ENCODE measurements at regions not wholly inside any gene's neighbourhood (a gene's known extent, or its start where the extent isn't known, plus 50 kb on each side); places are given as distances from the start of the nearest gene placed in this dataset.

DNA sequence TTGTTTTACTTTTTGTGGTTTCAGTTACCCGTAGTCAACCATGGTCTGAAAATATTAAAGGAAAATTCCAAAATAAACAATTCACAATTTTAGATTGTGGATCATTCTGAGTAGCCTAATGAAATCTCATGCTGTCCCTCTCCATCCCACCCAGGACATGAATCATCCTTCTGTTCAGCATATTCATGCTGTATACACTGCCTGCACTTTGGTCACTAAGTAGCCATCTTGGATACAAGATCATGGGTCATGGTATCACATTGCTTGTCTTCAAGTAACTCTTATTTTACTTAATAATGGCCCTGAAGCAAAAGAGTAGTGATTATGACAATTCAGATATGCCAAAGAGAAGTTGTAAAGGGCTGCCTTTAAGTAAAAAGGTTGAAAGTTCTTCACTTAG, 536.5 kb upstream of the ACO1 start:
- Histone ChIP-seq H3K4me3 (ENCODE audit: low read depth in 2 of 2, low read length in 2 of 2) (no peak overlapping the region), H3K36me3 (ENCODE audit: control insufficient read depth, insufficient read depth, low read length) (no peaks in the 10 kb centered on the region), H3K4me1 (ENCODE audit: control insufficient read depth, insufficient read depth, low read length) (no peaks in the 10 kb centered on the region), H3K27ac (ENCODE audit: low read length) (no peak overlapping the region), H3K27me3 (ENCODE audit: control insufficient read depth, insufficient read depth, low read length) (no peaks in the 10 kb centered on the region), H3K9me3 (ENCODE audit: control insufficient read depth, insufficient read depth, low read depth, low read length) (peaks cover 14% of the 10 kb centered on the region; the same call in 1 of the 2 replicates)
- ATAC-seq (no peak), DNase-seq (ENCODE audit: low read depth, low spot score) (no peak)
- ChIA-PET POLR2A (no interaction called here), CTCF (no interaction called here)
- in situ Hi-C loops (cut with HindIII; ENCODE audit: low pct_unique_long_range_greater_than_20kb, low sequenced_read_pairs) (no loop called here), intact Hi-C loops (cut with micrococcal nuclease; ENCODE audit: unreplicated experiment) (no loop called here)
- BruUV-seq (replicated peaks), result no TSS peak
- TF ChIP-seq, protein P1, sequence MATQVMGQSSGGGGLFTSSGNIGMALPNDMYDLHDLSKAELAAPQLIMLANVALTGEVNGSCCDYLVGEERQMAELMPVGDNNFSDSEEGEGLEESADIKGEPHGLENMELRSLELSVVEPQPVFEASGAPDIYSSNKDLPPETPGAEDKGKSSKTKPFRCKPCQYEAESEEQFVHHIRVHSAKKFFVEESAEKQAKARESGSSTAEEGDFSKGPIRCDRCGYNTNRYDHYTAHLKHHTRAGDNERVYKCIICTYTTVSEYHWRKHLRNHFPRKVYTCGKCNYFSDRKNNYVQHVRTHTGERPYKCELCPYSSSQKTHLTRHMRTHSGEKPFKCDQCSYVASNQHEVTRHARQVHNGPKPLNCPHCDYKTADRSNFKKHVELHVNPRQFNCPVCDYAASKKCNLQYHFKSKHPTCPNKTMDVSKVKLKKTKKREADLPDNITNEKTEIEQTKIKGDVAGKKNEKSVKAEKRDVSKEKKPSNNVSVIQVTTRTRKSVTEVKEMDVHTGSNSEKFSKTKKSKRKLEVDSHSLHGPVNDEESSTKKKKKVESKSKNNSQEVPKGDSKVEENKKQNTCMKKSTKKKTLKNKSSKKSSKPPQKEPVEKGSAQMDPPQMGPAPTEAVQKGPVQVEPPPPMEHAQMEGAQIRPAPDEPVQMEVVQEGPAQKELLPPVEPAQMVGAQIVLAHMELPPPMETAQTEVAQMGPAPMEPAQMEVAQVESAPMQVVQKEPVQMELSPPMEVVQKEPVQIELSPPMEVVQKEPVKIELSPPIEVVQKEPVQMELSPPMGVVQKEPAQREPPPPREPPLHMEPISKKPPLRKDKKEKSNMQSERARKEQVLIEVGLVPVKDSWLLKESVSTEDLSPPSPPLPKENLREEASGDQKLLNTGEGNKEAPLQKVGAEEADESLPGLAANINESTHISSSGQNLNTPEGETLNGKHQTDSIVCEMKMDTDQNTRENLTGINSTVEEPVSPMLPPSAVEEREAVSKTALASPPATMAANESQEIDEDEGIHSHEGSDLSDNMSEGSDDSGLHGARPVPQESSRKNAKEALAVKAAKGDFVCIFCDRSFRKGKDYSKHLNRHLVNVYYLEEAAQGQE (IDR thresholded peaks at IDR 0.05; ENCODE audit: insufficient read depth in 1 of 2, low read depth in 2 of 2, low read length in 1 of 2), result no peak
- TF ChIP-seq TCF7L2 (IDR thresholded peaks at IDR 0.05; ENCODE audit: low read depth, low read length), result no peak
- no peak for TF ChIP-seq POLR2AphosphoS5 (IDR thresholded peaks at IDR 0.05; ENCODE audit: low read depth, low read length)
- TF ChIP-seq SIN3A (IDR thresholded peaks at IDR 0.05; ENCODE audit: borderline replicate concordance, insufficient read depth, low read depth, low read length), result no peak
- TF ChIP-seq, protein P2, sequence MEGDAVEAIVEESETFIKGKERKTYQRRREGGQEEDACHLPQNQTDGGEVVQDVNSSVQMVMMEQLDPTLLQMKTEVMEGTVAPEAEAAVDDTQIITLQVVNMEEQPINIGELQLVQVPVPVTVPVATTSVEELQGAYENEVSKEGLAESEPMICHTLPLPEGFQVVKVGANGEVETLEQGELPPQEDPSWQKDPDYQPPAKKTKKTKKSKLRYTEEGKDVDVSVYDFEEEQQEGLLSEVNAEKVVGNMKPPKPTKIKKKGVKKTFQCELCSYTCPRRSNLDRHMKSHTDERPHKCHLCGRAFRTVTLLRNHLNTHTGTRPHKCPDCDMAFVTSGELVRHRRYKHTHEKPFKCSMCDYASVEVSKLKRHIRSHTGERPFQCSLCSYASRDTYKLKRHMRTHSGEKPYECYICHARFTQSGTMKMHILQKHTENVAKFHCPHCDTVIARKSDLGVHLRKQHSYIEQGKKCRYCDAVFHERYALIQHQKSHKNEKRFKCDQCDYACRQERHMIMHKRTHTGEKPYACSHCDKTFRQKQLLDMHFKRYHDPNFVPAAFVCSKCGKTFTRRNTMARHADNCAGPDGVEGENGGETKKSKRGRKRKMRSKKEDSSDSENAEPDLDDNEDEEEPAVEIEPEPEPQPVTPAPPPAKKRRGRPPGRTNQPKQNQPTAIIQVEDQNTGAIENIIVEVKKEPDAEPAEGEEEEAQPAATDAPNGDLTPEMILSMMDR (IDR thresholded peaks at IDR 0.05), result no peak

DNA sequence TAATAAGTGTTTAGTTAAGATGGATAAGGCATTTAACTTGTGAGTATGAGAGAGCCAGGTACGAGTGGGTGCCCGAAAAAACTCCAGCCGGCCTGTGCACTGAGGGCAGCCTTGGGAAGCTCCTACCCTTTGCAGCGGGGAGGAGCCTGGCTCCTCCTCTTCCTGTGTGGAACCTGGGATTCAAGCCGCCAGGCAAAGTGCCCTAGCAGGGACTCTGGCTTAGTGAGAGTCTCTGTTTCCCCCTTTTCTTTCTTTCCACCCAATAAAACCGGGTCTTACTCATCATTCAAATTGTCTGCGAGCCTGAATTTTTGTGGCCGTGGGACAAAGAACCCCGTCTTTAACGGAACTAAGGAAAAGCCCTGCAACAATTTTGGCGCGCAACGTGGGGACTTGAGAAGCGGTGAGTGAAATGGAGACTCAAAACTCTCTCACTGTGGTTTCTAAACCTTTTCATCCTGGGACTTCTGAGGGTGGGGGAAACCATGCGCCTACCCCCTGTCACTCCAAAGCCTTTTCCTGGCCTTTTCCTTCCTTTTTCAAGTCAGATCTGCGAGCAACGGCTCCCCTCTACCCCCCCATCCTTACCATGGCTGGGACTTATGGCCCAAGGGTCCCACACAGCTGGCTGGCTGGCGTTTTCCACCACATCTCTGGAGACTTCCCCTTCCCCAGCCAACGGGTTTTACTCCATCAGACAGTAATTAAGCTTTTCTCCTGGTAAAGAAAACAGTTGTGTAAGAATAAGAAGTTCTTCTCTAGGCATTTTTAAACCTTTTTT, 535.7 kb upstream of the ACO1 start:
- intact Hi-C loops (cut with micrococcal nuclease; ENCODE audit: unreplicated experiment) (no loop called here), in situ Hi-C loops (cut with HindIII; ENCODE audit: low pct_unique_long_range_greater_than_20kb, low sequenced_read_pairs) (no loop called here)
- Histone ChIP-seq H3K36me3 (ENCODE audit: control insufficient read depth, insufficient read depth, low read length) (no peaks in the 10 kb centered on the region), H3K4me3 (ENCODE audit: low read depth in 2 of 2, low read length in 2 of 2) (peak overlapping the region; percentile 29 to 38), H3K4me1 (ENCODE audit: control insufficient read depth, insufficient read depth, low read length) (no peaks in the 10 kb centered on the region), H3K27ac (ENCODE audit: low read length) (no peak overlapping the region), H3K27me3 (ENCODE audit: control insufficient read depth, insufficient read depth, low read length) (no peaks in the 10 kb centered on the region), H3K9me3 (ENCODE audit: control insufficient read depth, insufficient read depth, low read depth, low read length) (peaks cover 10% of the 10 kb centered on the region; the same call in 1 of the 2 replicates)
- CTCF ChIA-PET, result no interaction called here
- ATAC-seq (peak; percentile 70), DNase-seq (ENCODE audit: low read depth, low spot score) (no peak)
- BruUV-seq (replicated peaks), result no TSS peak
- TF ChIP-seq SIN3A (IDR thresholded peaks at IDR 0.05; ENCODE audit: borderline replicate concordance, insufficient read depth, low read depth, low read length), result no peak
- no peak for TF ChIP-seq POLR2AphosphoS5 (IDR thresholded peaks at IDR 0.05; ENCODE audit: low read depth, low read length)
- TF ChIP-seq TCF7L2 (IDR thresholded peaks at IDR 0.05; ENCODE audit: low read depth, low read length), result no peak
- TF ChIP-seq, protein P2 (IDR thresholded peaks at IDR 0.05), result no peak
- TF ChIP-seq, protein P1 (IDR thresholded peaks at IDR 0.05; ENCODE audit: insufficient read depth in 1 of 2, low read depth in 2 of 2, low read length in 1 of 2), result no peak
- POLR2A ChIA-PET, result no interaction called here
